WI38 (cell line): ENCODE measurements at regions not wholly inside any gene's neighbourhood (a gene's known extent, or its start where the extent isn't known, plus 50 kb on each side); places are given as distances from the start of the nearest gene placed in this dataset.

Source experiments
- H3K4me3 ChIP-seq: 2 replicates; pipeline ENCODE4 v1.5.1; 2011; ENCODE audit warnings: low read depth, mild to moderate bottlenecking, control low read depth, low read length
- TF ChIP-seq, protein P1 (sequence below): IDR thresholded peaks from 2 replicates; pipeline ENCODE4 v1.5.1; 2012; ENCODE audit warnings: low read depth, mild to moderate bottlenecking, control low read depth, low read length

GRCh38 chr4:137694138-137694537 lies 161.8 kb upstream of the PCDH18 start:
- no peak overlapping the region for H3K4me3 ChIP-seq
- TF ChIP-seq, protein P1, sequence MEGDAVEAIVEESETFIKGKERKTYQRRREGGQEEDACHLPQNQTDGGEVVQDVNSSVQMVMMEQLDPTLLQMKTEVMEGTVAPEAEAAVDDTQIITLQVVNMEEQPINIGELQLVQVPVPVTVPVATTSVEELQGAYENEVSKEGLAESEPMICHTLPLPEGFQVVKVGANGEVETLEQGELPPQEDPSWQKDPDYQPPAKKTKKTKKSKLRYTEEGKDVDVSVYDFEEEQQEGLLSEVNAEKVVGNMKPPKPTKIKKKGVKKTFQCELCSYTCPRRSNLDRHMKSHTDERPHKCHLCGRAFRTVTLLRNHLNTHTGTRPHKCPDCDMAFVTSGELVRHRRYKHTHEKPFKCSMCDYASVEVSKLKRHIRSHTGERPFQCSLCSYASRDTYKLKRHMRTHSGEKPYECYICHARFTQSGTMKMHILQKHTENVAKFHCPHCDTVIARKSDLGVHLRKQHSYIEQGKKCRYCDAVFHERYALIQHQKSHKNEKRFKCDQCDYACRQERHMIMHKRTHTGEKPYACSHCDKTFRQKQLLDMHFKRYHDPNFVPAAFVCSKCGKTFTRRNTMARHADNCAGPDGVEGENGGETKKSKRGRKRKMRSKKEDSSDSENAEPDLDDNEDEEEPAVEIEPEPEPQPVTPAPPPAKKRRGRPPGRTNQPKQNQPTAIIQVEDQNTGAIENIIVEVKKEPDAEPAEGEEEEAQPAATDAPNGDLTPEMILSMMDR: no peak

DNA sequence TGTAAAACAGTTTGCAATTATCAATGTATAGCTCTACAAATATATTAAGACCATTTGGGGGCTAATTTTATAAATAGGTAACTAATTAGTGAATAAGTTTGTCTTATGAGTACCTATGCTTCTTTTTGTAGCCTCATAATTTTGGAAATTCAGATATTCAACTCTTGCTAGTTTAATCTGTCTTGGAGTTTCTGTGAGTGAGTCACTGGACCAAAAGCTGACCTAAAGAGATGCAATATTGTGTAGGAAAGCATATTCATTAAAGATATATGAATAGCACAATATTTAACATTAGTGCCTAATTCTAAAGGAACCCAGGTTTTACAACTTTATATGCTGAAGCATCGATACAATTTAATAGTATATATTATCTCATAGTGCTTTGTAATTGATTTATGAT lies 161.3 kb upstream of the PCDH18 start:
- no peak overlapping the region for H3K4me3 ChIP-seq
- TF ChIP-seq, protein P1: no peak

- no peak overlapping the region for H3K4me3 ChIP-seq
- TF ChIP-seq, protein P1: no peak
Measured at GRCh38 chr4:137692205-137692604, 159.9 kb upstream of the PCDH18 start.

- TF ChIP-seq, protein P1: no peak
Measured at GRCh38 chr4:137688651-137689050, 156.4 kb upstream of the PCDH18 start.

GRCh38 chr4:137685357-137685756 lies 153.1 kb upstream of the PCDH18 start:
- TF ChIP-seq, protein P1: no peak
- H3K4me3 ChIP-seq: no peak overlapping the region

More at GRCh38 chr4:137688651-137689050, 156.4 kb upstream of the PCDH18 start:
- no peak overlapping the region for H3K4me3 ChIP-seq

DNA sequence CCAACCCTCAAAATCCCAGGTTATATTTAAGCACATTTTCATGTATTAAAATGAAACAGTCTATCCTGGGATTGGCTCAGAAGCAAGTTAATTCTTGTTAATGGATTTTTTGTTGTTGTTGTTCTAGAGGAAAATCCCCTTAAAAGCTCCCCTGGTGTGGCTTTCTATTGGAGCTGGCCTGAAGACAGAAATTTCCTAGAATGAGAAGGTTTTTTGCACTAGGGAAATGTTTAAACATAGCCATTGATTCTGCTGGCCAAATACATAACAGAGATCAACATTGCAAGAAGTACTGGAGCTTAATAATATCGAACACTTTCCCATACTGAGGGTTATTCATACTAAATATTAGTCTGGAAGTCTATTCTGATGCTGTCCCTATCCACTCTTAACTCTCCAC lies 148.8 kb upstream of the PCDH18 start:
- TF ChIP-seq, protein P1: no peak
- no peak overlapping the region for H3K4me3 ChIP-seq

DNA sequence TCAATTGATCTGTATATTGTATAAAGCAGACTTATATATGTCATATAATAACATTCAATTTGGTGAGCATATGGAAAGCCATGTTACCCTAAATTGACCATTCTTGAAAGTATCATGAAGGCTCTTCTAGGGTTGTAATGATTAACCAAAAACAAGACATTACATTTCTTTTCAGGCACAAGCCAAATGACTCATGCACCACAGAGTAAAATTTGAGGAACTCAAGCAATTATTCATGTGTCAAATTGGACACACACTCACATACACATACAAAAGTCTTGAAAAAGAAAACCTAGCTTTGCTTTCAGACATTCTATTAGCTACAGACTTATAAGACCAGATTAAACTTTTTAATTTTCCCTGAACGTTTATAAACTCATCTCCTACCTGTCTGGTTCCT lies 146.5 kb upstream of the PCDH18 start:
- H3K4me3 ChIP-seq: no peak overlapping the region
- TF ChIP-seq, protein P1: no peak
